Activated CD8-positive, alpha-beta T cell treated with anti-CD3 and anti-CD28 coated beads for 36 hours (primary cell): ENCODE measurements at regions not wholly inside any gene's neighbourhood (a gene's known extent, or its start where the extent isn't known, plus 50 kb on each side); places are given as distances from the start of the nearest gene placed in this dataset.

Experiments used
- ATAC-seq: fragments of 200-7000 bp; cut with Tn5 transposase; one replicate; pipeline ENCODE4 v1.10.0; 2021; ENCODE audit warnings: mild to moderate bottlenecking, moderate library complexity
- CTCF ChIA-PET: fragments of 350-600 bp; sonication (Branson Sonifier 250); formaldehyde crosslinking; loops from one replicate; lab custom pipeline; 2021; ENCODE audit warnings: antibody characterized with exemption; lab: Charles Lee
- POLR2A ChIA-PET: fragments of 350-600 bp; sonication (Branson Sonifier 250); formaldehyde crosslinking; loops from one replicate; lab custom pipeline; 2021; ENCODE audit warnings: antibody characterized with exemption; lab: Charles Lee
- DNase-seq: peaks from one replicate; pipeline ENCODE4 v3.0.0-alpha.2; 2020
- H3K27ac Mint-ChIP-seq: one replicate; pipeline ENCODE4 v1.8.0; 2021; ENCODE audit warnings: mild to moderate bottlenecking, mixed read lengths
- H3K27me3 Mint-ChIP-seq: one replicate; pipeline ENCODE4 v1.8.0; 2021; ENCODE audit warnings: mixed read lengths
- H3K36me3 Mint-ChIP-seq: one replicate; pipeline ENCODE4 v1.8.0; 2021; ENCODE audit warnings: low read depth, mixed read lengths
- H3K4me1 Mint-ChIP-seq: one replicate; pipeline ENCODE4 v1.8.0; 2021; ENCODE audit warnings: low read depth, mixed read lengths
- H3K4me3 Mint-ChIP-seq: one replicate; pipeline ENCODE4 v1.8.0; 2021; ENCODE audit warnings: mild to moderate bottlenecking, moderate library complexity, mixed read lengths
- H3K9me3 Mint-ChIP-seq: one replicate; pipeline ENCODE4 v1.8.0; 2021; ENCODE audit warnings: mixed read lengths
- CTCF ChIP-seq: fragments of 200-600 bp; IDR thresholded peaks from one replicate; pipeline ENCODE4 v1.8.0; 2022; ENCODE audit warnings: antibody characterized with exemption, mild to moderate bottlenecking
- intact Hi-C: fragments of 100-400 bp; cut with micrococcal nuclease; formaldehyde crosslinking; loops from one replicate; pipeline ENCODE4 v1.10.0; 2022

- Mint-ChIP-seq H3K4me1 (no peaks in the 10 kb centered on the region), H3K9me3 (no peaks in the 10 kb centered on the region), H3K27ac (no peak overlapping the region), H3K4me3 (no peak overlapping the region), H3K27me3 (no peaks in the 10 kb centered on the region), H3K36me3 (peaks cover 39% of the 10 kb centered on the region)
- POLR2A ChIA-PET = no interaction called here
- no peak for ATAC-seq
- intact Hi-C loops = no loop called here
- no peak for DNase-seq
- no peak for TF ChIP-seq CTCF
- CTCF ChIA-PET = interaction anchor here (1.7 kb wide), 1 partner anchor 13 kb away, joined by 5 read pairs; no protein-coding TSS in a partner anchor
These were observed 58.8 kb upstream of the CD302 start for GRCh38 chr2:159856760-159857159.

GRCh38 chr2:159855557-159856061 is 57.6 kb upstream of the CD302 start:
- no peak for DNase-seq
- H3K27me3 Mint-ChIP-seq = no peaks in the 10 kb centered on the region
- peaks cover 42% of the 10 kb centered on the region for H3K36me3 Mint-ChIP-seq
- no peaks in the 10 kb centered on the region for H3K9me3 Mint-ChIP-seq
- TF ChIP-seq CTCF = no peak
- H3K4me3 Mint-ChIP-seq = no peak overlapping the region
- intact Hi-C loops = no loop called here
- ChIA-PET POLR2A (no interaction called here), CTCF (no interaction called here)
- ATAC-seq = no peak
- no peaks in the 10 kb centered on the region for H3K4me1 Mint-ChIP-seq
- no peak overlapping the region for H3K27ac Mint-ChIP-seq

- H3K27ac Mint-ChIP-seq = no peak overlapping the region
- ChIA-PET POLR2A (no interaction called here), CTCF (interaction anchor here (0.7 kb wide), 1 partner anchor 10 kb away, joined by 3 read pairs; no protein-coding TSS in a partner anchor)
- H3K4me3 Mint-ChIP-seq = no peak overlapping the region
- peaks cover 39% of the 10 kb centered on the region for H3K36me3 Mint-ChIP-seq
- intact Hi-C loops = no loop called here
- no peak for DNase-seq
- no peak for ATAC-seq
- no peaks in the 10 kb centered on the region for H3K4me1 Mint-ChIP-seq
- no peak for TF ChIP-seq CTCF
- no peaks in the 10 kb centered on the region for H3K9me3 Mint-ChIP-seq
- H3K27me3 Mint-ChIP-seq = no peaks in the 10 kb centered on the region
These were observed 57.1 kb upstream of the CD302 start for GRCh38 chr2:159855143-159855542.

- no peak for TF ChIP-seq CTCF
- Mint-ChIP-seq H3K36me3 (peaks cover 40% of the 10 kb centered on the region), H3K27ac (no peak overlapping the region), H3K4me1 (no peaks in the 10 kb centered on the region), H3K27me3 (no peaks in the 10 kb centered on the region), H3K4me3 (no peak overlapping the region), H3K9me3 (no peaks in the 10 kb centered on the region)
- ChIA-PET CTCF (interaction anchor here (0.7 kb wide), 1 partner anchor 10 kb away, joined by 3 read pairs; no protein-coding TSS in a partner anchor), POLR2A (no interaction called here)
- intact Hi-C loops = no loop called here
- ATAC-seq (no peak), DNase-seq (no peak)
These were observed 56.5 kb upstream of the CD302 start for GRCh38 chr2:159854481-159854880.

GRCh38 chr2:159853101-159853500 is 55.1 kb upstream of the CD302 start:
- CTCF ChIA-PET = interaction anchor here (0.9 kb wide), 1 partner anchor 8 kb away, joined by 3 read pairs; no protein-coding TSS in a partner anchor

More at GRCh38 chr2:159853101-159853500, 55.1 kb upstream of the CD302 start:
- Mint-ChIP-seq H3K4me3 (no peak overlapping the region), H3K27me3 (no peaks in the 10 kb centered on the region), H3K27ac (no peak overlapping the region), H3K9me3 (no peaks in the 10 kb centered on the region), H3K36me3 (peaks cover 47% of the 10 kb centered on the region), H3K4me1 (no peaks in the 10 kb centered on the region)
- ATAC-seq (no peak), DNase-seq (no peak)
- no peak for TF ChIP-seq CTCF
- POLR2A ChIA-PET = no interaction called here
- intact Hi-C loops = no loop called here
